HUES48 (cell line): ENCODE measurements at regions not wholly inside any gene's neighbourhood (a gene's known extent, or its start where the extent isn't known, plus 50 kb on each side); places are given as distances from the start of the nearest gene placed in this dataset.
A peak's percentile ranks its signal among the peaks of the same experiment; 100 is the strongest.

Source experiments
- H3K27ac ChIP-seq: one replicate; pipeline ENCODE4 v1.7.0; 2013; ENCODE audit warnings: low read depth, low read length, inconsistent platforms
- H3K27me3 ChIP-seq: 2 replicates; pipeline ENCODE4 v1.6.1; 2013; ENCODE audit warnings: mild to moderate bottlenecking, low read length; ENCODE audit not compliant: control insufficient read depth, insufficient read depth
- H3K36me3 ChIP-seq: 2 replicates; pipeline ENCODE4 v1.6.1; 2013; ENCODE audit warnings: low read length; ENCODE audit not compliant: control insufficient read depth, insufficient read depth
- H3K4me1 ChIP-seq: 2 replicates; pipeline ENCODE4 v1.6.1; 2013; ENCODE audit warnings: mild to moderate bottlenecking, low read length; ENCODE audit not compliant: control insufficient read depth, insufficient read depth
- H3K4me3 ChIP-seq: 2 replicates; pipeline ENCODE4 v1.5.1; 2013; ENCODE audit warnings: mild to moderate bottlenecking, low read depth, low read length
- H3K9ac ChIP-seq: 2 replicates; pipeline ENCODE4 v1.6.1; 2013; ENCODE audit warnings: mild to moderate bottlenecking, low read depth, low read length, moderate library complexity
- H3K9me3 ChIP-seq: 2 replicates; pipeline ENCODE4 v1.6.1; 2013; ENCODE audit warnings: low read length; ENCODE audit not compliant: control insufficient read depth, insufficient read depth

- Histone ChIP-seq H3K36me3 (no peaks in the 10 kb centered on the region), H3K4me3 (no peak overlapping the region), H3K27ac (no peak overlapping the region), H3K4me1 (no peaks in the 10 kb centered on the region), H3K9ac (no peak overlapping the region), H3K27me3 (no peaks in the 10 kb centered on the region), H3K9me3 (no peaks in the 10 kb centered on the region)
Observed at GRCh38 chr13:74004109-74004508, 130.1 kb downstream of the KLF12 start.

- Histone ChIP-seq H3K27me3 (no peaks in the 10 kb centered on the region), H3K36me3 (no peaks in the 10 kb centered on the region), H3K4me1 (no peaks in the 10 kb centered on the region), H3K9me3 (no peaks in the 10 kb centered on the region), H3K27ac (no peak overlapping the region), H3K9ac (no peak overlapping the region), H3K4me3 (no peak overlapping the region)
Observed at GRCh38 chr13:74003374-74003773, 130.8 kb downstream of the KLF12 start.

GRCh38 chr13:74000876-74001275 is 133.3 kb downstream of the KLF12 start:
- Histone ChIP-seq H3K27me3 (no peaks in the 10 kb centered on the region), H3K36me3 (no peaks in the 10 kb centered on the region), H3K4me3 (no peak overlapping the region), H3K9me3 (no peaks in the 10 kb centered on the region), H3K4me1 (no peaks in the 10 kb centered on the region), H3K27ac (no peak overlapping the region), H3K9ac (no peak overlapping the region)

- H3K27me3 ChIP-seq = no peaks in the 10 kb centered on the region
- no peaks in the 10 kb centered on the region for H3K36me3 ChIP-seq
- H3K9me3 ChIP-seq = no peaks in the 10 kb centered on the region
- H3K27ac ChIP-seq = no peak overlapping the region
- no peak overlapping the region for H3K9ac ChIP-seq
- H3K4me3 ChIP-seq = no peak overlapping the region
- H3K4me1 ChIP-seq = peaks cover 13% of the 10 kb centered on the region
Observed at GRCh38 chr13:73998631-73999030, 135.6 kb downstream of the KLF12 start.

- Histone ChIP-seq H3K9me3 (no peaks in the 10 kb centered on the region), H3K4me3 (no peak overlapping the region), H3K4me1 (peaks cover 15% of the 10 kb centered on the region), H3K27me3 (no peaks in the 10 kb centered on the region), H3K27ac (no peak overlapping the region), H3K9ac (no peak overlapping the region), H3K36me3 (no peaks in the 10 kb centered on the region)
Observed at GRCh38 chr13:73997964-73998363, 136.2 kb downstream of the KLF12 start.

- no peak overlapping the region for H3K4me3 ChIP-seq
- H3K27me3 ChIP-seq = no peaks in the 10 kb centered on the region
- H3K36me3 ChIP-seq = no peaks in the 10 kb centered on the region
- no peaks in the 10 kb centered on the region for H3K9me3 ChIP-seq
- H3K9ac ChIP-seq = no peak overlapping the region
- H3K4me1 ChIP-seq = peaks cover 19% of the 10 kb centered on the region
- no peak overlapping the region for H3K27ac ChIP-seq
Observed at GRCh38 chr13:73996569-73996968, 137.6 kb downstream of the KLF12 start.

- Histone ChIP-seq H3K9ac (no peak overlapping the region), H3K4me1 (peaks cover 22% of the 10 kb centered on the region), H3K9me3 (no peaks in the 10 kb centered on the region), H3K27me3 (no peaks in the 10 kb centered on the region), H3K4me3 (no peak overlapping the region), H3K36me3 (no peaks in the 10 kb centered on the region), H3K27ac (no peak overlapping the region)
Observed at GRCh38 chr13:73995736-73996135, 138.5 kb downstream of the KLF12 start.

- no peaks in the 10 kb centered on the region for H3K27me3 ChIP-seq
Observed at GRCh38 chr13:73993661-73994060, 140.5 kb downstream of the KLF12 start.

GRCh38 chr13:73991884-73992283 is 142.3 kb downstream of the KLF12 start:
- Histone ChIP-seq H3K9me3 (no peaks in the 10 kb centered on the region), H3K27ac (no peak overlapping the region), H3K36me3 (no peaks in the 10 kb centered on the region), H3K9ac (no peak overlapping the region), H3K4me3 (no peak overlapping the region), H3K4me1 (peaks cover 22% of the 10 kb centered on the region), H3K27me3 (no peaks in the 10 kb centered on the region)

More at GRCh38 chr13:73993661-73994060, 140.5 kb downstream of the KLF12 start:
- peak overlapping the region; percentile 17 for H3K27ac ChIP-seq
- H3K4me1 ChIP-seq = peaks cover 22% of the 10 kb centered on the region
- no peaks in the 10 kb centered on the region for H3K36me3 ChIP-seq
- H3K4me3 ChIP-seq = no peak overlapping the region
- no peak overlapping the region for H3K9ac ChIP-seq
- no peaks in the 10 kb centered on the region for H3K9me3 ChIP-seq

- no peak overlapping the region for H3K4me3 ChIP-seq
Observed at GRCh38 chr13:73991384-73991783, 142.8 kb downstream of the KLF12 start.

GRCh38 chr13:73989244-73989843 is 144.9 kb downstream of the KLF12 start:
- Histone ChIP-seq H3K9ac (no peak overlapping the region), H3K4me3 (no peak overlapping the region), H3K4me1 (peaks cover 20% of the 10 kb centered on the region), H3K36me3 (no peaks in the 10 kb centered on the region), H3K27me3 (no peaks in the 10 kb centered on the region), H3K9me3 (no peaks in the 10 kb centered on the region), H3K27ac (no peak overlapping the region)

More at GRCh38 chr13:73991384-73991783, 142.8 kb downstream of the KLF12 start:
- Histone ChIP-seq H3K27ac (no peak overlapping the region), H3K9me3 (no peaks in the 10 kb centered on the region), H3K9ac (no peak overlapping the region), H3K36me3 (no peaks in the 10 kb centered on the region), H3K4me1 (peaks cover 22% of the 10 kb centered on the region), H3K27me3 (no peaks in the 10 kb centered on the region)
